ENCODE measurements at regions not wholly inside any gene's neighbourhood (a gene's known extent, or its start where the extent isn't known, plus 50 kb on each side); places are given as distances from the start of the nearest gene placed in this dataset.

- no peak for DNase-seq (ENCODE audit: low read depth in 1 of 2, low spot score in 2 of 2)
- no peak overlapping the region for H2BK15ac ChIP-seq (ENCODE audit: low read length)
These were observed 731.9 kb downstream of the MTRR start for GRCh38 chr5:8600843-8601242.

More at GRCh38 chr5:8600843-8601242, 731.9 kb downstream of the MTRR start:
- no peak overlapping the region for H3K23ac ChIP-seq (ENCODE audit: insufficient read length)
- no peak overlapping the region for H4K91ac ChIP-seq (replicated peaks; ENCODE audit: insufficient read length, low read length)
- H2BK20ac ChIP-seq (ENCODE audit: low read length), result no peak overlapping the region
- H3K27ac ChIP-seq (ENCODE audit: low read depth, low read length), result no peak overlapping the region
- no peaks in the 10 kb centered on the region for H3K27me3 ChIP-seq (replicated peaks in 1 of 4; ENCODE audit: control insufficient read depth in 3 of 4, extremely low read depth in 1 of 4, insufficient read depth in 3 of 4, low read length in 3 of 4)
- no peak overlapping the region for H2BK120ac ChIP-seq (replicated peaks; ENCODE audit: low read depth, low read length)
- CTCF ChIA-PET (ENCODE audit: partially characterized antibody), result no interaction called here
- TF ChIP-seq CREB1 (IDR thresholded peaks at IDR 0.05), result no peak
- TF ChIP-seq CTBP2 (IDR thresholded peaks at IDR 0.05; ENCODE audit: borderline replicate concordance, insufficient read depth, insufficient read length, low read length), result no peak
- no peak for TF ChIP-seq TEAD4 (IDR thresholded peaks at IDR 0.05; ENCODE audit: low read depth, low read length)
- TF ChIP-seq SIRT6 (IDR thresholded peaks at IDR 0.05; ENCODE audit: low read length), result no peak
- no peak for TF ChIP-seq RNF2 (IDR thresholded peaks at IDR 0.05; ENCODE audit: borderline replicate concordance, low read depth, low read length, missing control alignments, poor library complexity, severe bottlenecking)
- TF ChIP-seq EGR1 (IDR thresholded peaks at IDR 0.05; ENCODE audit: borderline replicate concordance, low read depth, low read length), result no peak
- no peak for TF ChIP-seq CBX5 (IDR thresholded peaks at IDR 0.05; ENCODE audit: low read depth, low read length)
- TF ChIP-seq BACH1 (IDR thresholded peaks at IDR 0.05; ENCODE audit: low read length), result no peak
- TF ChIP-seq RFX5 (IDR thresholded peaks at IDR 0.05; ENCODE audit: borderline replicate concordance, low read depth, low read length), result no peak
- no peak overlapping the region for H2AFZ ChIP-seq (ENCODE audit: low read length)
- H3K79me1 ChIP-seq (ENCODE audit: low read depth, low read length), result no peaks in the 10 kb centered on the region
- no peak overlapping the region for H3K14ac ChIP-seq (ENCODE audit: insufficient read length)
- no peak overlapping the region for H4K5ac ChIP-seq (ENCODE audit: insufficient read length, low read depth, low read length)
- no peak overlapping the region for H3K4ac ChIP-seq (replicated peaks; ENCODE audit: insufficient read length, low read depth, low read length)
- no peak overlapping the region for H3K18ac ChIP-seq (ENCODE audit: extremely low read depth, low read length)
- no peak overlapping the region for H2BK5ac ChIP-seq (ENCODE audit: low read depth, low read length)
- no peak overlapping the region for H4K8ac ChIP-seq (ENCODE audit: extremely low read depth, insufficient read depth, low read length)
- no peaks in the 10 kb centered on the region for H3K23me2 ChIP-seq (ENCODE audit: low read depth, low read length)
- H3K4me3 ChIP-seq (ENCODE audit: extremely low read depth in 1 of 4, insufficient read depth in 2 of 4, low read depth in 3 of 4, low read length in 4 of 4), result no peak overlapping the region
- no peaks in the 10 kb centered on the region for H3K9me3 ChIP-seq (ENCODE audit: insufficient read depth in 2 of 2, low read depth in 1 of 2, low read length in 1 of 2)
- no peak overlapping the region for H2AK5ac ChIP-seq (ENCODE audit: low read depth, low read length)
- H3K56ac ChIP-seq (replicated peaks; ENCODE audit: insufficient read length, low read depth, low read length), result no peak overlapping the region
- no peaks in the 10 kb centered on the region for H3K79me2 ChIP-seq (ENCODE audit: control insufficient read depth in 1 of 2, insufficient read depth in 2 of 2, low read length in 2 of 2)
- H3K36me3 ChIP-seq (ENCODE audit: control insufficient read depth in 2 of 4, insufficient read depth in 4 of 4, low read length in 3 of 4), result no peaks in the 10 kb centered on the region
- POLR2A ChIA-PET (ENCODE audit: partially characterized antibody), result no interaction called here
- no peaks in the 10 kb centered on the region for H3K4me1 ChIP-seq (replicated peaks in 1 of 4; ENCODE audit: control insufficient read depth in 3 of 4, insufficient read depth in 4 of 4, low read length in 3 of 4)
- no peak overlapping the region for H2BK12ac ChIP-seq (ENCODE audit: low read depth, low read length)
- H4K20me1 ChIP-seq (replicated peaks in 1 of 2; ENCODE audit: control insufficient read depth in 1 of 2, insufficient read depth in 2 of 2, low read length in 2 of 2), result no peaks in the 10 kb centered on the region
- no peak overlapping the region for H3K4me2 ChIP-seq (ENCODE audit: insufficient read depth in 1 of 2, low read depth in 2 of 2, low read length in 2 of 2)
- no peak for FAIRE-seq
- no peak overlapping the region for H3K9ac ChIP-seq (replicated peaks in 1 of 4; ENCODE audit: extremely low read depth in 1 of 4, low read depth in 3 of 4, low read length in 3 of 4)

All from H1 (cell line).